GM23338 (cell line): ENCODE measurements at regions not wholly inside any gene's neighbourhood (a gene's known extent, or its start where the extent isn't known, plus 50 kb on each side); places are given as distances from the start of the nearest gene placed in this dataset.

Experiments
- EZH2 ChIP-seq: fragments of 200-600 bp; sonication (generic); IDR thresholded peaks from one replicate; pipeline ENCODE4 v1.8.0; 2017; ENCODE audit warnings: antibody characterized with exemption, mild to moderate bottlenecking, low read depth; ENCODE audit not compliant: unreplicated experiment
- TF ChIP-seq, protein P1 (sequence below), 2 experiments: fragments of 200-600 bp in 1 of 2; sonication (generic) in 1 of 2; conservative IDR thresholded peaks; 2 replicates each; pipeline versions ENCODE4 v1.5.1 to v1.6.1; 2016 to 2017; ENCODE audit warnings: antibody characterized with exemption in 2 of 2, low read depth in 2 of 2, mild to moderate bottlenecking in 2 of 2, moderate library complexity in 1 of 2
- TF ChIP-seq, protein P2 (sequence below): IDR thresholded peaks from 2 replicates; pipeline ENCODE4 v1.6.1; 2016; ENCODE audit warnings: antibody characterized with exemption

DNA sequence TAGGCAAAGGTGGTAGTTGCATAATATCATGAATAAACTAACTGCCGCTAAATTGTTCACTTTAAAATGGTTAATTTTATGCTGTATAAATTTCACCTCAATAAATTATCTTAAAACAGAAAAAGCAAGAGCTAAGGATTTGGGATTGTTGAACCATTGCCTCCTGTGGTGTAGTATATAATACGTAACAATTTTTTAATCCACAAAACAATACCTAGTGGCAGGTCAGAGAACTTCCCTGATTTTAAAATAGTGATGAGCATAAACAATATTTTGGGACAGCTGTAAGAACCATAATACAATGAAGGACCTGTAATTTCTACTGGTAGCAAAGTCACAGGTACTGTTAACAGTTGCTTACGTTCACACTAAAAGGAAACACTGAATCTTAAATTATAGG is 161.9 kb upstream of the PRNP start:
- TF ChIP-seq, protein P1, sequence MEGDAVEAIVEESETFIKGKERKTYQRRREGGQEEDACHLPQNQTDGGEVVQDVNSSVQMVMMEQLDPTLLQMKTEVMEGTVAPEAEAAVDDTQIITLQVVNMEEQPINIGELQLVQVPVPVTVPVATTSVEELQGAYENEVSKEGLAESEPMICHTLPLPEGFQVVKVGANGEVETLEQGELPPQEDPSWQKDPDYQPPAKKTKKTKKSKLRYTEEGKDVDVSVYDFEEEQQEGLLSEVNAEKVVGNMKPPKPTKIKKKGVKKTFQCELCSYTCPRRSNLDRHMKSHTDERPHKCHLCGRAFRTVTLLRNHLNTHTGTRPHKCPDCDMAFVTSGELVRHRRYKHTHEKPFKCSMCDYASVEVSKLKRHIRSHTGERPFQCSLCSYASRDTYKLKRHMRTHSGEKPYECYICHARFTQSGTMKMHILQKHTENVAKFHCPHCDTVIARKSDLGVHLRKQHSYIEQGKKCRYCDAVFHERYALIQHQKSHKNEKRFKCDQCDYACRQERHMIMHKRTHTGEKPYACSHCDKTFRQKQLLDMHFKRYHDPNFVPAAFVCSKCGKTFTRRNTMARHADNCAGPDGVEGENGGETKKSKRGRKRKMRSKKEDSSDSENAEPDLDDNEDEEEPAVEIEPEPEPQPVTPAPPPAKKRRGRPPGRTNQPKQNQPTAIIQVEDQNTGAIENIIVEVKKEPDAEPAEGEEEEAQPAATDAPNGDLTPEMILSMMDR (conservative IDR thresholded peaks at IDR 0.05; ENCODE audit: low read depth in 2 of 2), result no peak
- TF ChIP-seq, protein P2, sequence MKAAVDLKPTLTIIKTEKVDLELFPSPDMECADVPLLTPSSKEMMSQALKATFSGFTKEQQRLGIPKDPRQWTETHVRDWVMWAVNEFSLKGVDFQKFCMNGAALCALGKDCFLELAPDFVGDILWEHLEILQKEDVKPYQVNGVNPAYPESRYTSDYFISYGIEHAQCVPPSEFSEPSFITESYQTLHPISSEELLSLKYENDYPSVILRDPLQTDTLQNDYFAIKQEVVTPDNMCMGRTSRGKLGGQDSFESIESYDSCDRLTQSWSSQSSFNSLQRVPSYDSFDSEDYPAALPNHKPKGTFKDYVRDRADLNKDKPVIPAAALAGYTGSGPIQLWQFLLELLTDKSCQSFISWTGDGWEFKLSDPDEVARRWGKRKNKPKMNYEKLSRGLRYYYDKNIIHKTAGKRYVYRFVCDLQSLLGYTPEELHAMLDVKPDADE, result no peak
- no peak for TF ChIP-seq EZH2
